Nephron progenitor cell (in vitro differentiated cells): ENCODE measurements at regions not wholly inside any gene's neighbourhood (a gene's known extent, or its start where the extent isn't known, plus 50 kb on each side); places are given as distances from the start of the nearest gene placed in this dataset.

Experiments used
- DNase-seq: peaks from one replicate; pipeline ENCODE4 v3.0.0; 2021
- H3K27ac Mint-ChIP-seq: 2 replicates; pipeline ENCODE4 v1.8.0; 2021; ENCODE audit warnings: mild to moderate bottlenecking, moderate library complexity, mixed read lengths
- H3K27me3 Mint-ChIP-seq: 2 replicates; pipeline ENCODE4 v1.8.0; 2021; ENCODE audit warnings: mild to moderate bottlenecking, low read depth, mixed read lengths; ENCODE audit not compliant: poor library complexity
- H3K36me3 Mint-ChIP-seq: 2 replicates; pipeline ENCODE4 v1.8.0; 2021; ENCODE audit warnings: low read depth, mixed read lengths
- H3K4me1 Mint-ChIP-seq: 2 replicates; pipeline ENCODE4 v1.8.0; 2021; ENCODE audit warnings: mixed read lengths
- H3K4me3 Mint-ChIP-seq: 2 replicates; pipeline ENCODE4 v1.8.0; 2021; ENCODE audit warnings: mild to moderate bottlenecking, moderate library complexity, mixed read lengths
- H3K9me3 Mint-ChIP-seq: 2 replicates; pipeline ENCODE4 v1.8.0; 2021; ENCODE audit warnings: mild to moderate bottlenecking, moderate library complexity, mixed read lengths
- TF ChIP-seq, protein P1 (sequence below): fragments of 200-600 bp; sonication (generic); IDR thresholded peaks from 2 replicates; pipeline ENCODE4 v1.5.0; 2021; ENCODE audit warnings: antibody characterized with exemption

DNA sequence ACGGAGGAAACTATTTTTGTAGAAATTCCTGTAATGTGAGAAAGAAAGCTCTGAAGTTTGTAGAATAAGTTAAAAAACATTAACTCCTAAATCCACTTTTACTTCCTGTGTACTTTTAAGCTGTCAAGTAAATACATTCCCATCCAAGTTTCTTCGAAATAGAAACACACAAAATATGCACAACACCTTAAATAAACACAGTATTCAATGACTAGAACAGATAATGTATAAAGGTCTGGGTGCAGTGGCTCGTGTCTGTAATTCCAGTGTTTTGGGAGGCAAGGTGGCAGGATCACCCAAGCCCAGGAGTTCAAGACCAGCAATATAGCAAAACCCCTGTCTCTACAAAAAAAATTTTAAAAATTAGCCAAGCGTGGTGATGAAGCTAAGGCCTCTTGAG is 121.9 kb upstream of the ODAD2 start:
- TF ChIP-seq, protein P1, sequence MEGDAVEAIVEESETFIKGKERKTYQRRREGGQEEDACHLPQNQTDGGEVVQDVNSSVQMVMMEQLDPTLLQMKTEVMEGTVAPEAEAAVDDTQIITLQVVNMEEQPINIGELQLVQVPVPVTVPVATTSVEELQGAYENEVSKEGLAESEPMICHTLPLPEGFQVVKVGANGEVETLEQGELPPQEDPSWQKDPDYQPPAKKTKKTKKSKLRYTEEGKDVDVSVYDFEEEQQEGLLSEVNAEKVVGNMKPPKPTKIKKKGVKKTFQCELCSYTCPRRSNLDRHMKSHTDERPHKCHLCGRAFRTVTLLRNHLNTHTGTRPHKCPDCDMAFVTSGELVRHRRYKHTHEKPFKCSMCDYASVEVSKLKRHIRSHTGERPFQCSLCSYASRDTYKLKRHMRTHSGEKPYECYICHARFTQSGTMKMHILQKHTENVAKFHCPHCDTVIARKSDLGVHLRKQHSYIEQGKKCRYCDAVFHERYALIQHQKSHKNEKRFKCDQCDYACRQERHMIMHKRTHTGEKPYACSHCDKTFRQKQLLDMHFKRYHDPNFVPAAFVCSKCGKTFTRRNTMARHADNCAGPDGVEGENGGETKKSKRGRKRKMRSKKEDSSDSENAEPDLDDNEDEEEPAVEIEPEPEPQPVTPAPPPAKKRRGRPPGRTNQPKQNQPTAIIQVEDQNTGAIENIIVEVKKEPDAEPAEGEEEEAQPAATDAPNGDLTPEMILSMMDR: no peak
- Mint-ChIP-seq H3K36me3 (no peaks in the 10 kb centered on the region), H3K27ac (peak overlapping the region; percentile 35), H3K4me1 (peaks cover 14% of the 10 kb centered on the region), H3K27me3 (no peaks in the 10 kb centered on the region), H3K4me3 (no peak overlapping the region), H3K9me3 (no peaks in the 10 kb centered on the region)
- DNase-seq: no peak

DNA sequence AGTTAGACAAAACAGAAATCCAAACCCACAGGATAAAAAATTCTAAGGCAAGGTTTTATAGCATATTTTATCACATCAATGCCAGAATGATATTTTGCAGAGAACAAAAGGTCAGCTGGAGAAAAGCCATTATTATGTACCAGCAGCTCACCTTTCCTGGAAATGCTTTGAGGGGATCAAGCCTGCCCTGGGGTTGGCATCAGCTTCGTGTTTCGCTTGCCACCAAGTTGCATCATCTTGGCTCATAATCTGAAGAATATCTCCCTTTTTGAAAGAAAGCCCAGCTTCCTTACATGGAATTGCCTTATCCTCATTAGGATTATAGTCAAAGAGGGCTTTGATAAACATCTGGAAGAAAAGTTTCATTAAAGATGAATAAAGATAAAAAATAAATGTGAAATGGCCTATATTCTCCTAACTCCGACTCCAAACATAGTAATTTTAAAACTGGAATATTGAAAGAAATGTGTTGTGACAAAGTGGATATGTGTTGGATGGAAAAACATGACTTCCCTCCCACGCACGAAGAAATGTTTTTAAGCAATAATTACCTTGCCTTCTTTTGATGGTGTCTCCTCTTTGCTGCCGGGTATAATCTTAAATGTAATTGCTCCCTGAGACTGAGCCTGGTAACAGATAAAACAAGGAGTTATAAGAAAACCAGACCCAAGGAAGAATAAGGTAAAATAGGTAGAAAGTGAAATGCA is 121.3 kb upstream of the ODAD2 start:
- Mint-ChIP-seq H3K9me3 (no peaks in the 10 kb centered on the region), H3K36me3 (no peaks in the 10 kb centered on the region), H3K4me1 (peaks cover 14% of the 10 kb centered on the region), H3K27me3 (no peaks in the 10 kb centered on the region), H3K27ac (peak overlapping the region; percentile 43), H3K4me3 (no peak overlapping the region)
- no peak for DNase-seq
- TF ChIP-seq, protein P1: no peak

DNA sequence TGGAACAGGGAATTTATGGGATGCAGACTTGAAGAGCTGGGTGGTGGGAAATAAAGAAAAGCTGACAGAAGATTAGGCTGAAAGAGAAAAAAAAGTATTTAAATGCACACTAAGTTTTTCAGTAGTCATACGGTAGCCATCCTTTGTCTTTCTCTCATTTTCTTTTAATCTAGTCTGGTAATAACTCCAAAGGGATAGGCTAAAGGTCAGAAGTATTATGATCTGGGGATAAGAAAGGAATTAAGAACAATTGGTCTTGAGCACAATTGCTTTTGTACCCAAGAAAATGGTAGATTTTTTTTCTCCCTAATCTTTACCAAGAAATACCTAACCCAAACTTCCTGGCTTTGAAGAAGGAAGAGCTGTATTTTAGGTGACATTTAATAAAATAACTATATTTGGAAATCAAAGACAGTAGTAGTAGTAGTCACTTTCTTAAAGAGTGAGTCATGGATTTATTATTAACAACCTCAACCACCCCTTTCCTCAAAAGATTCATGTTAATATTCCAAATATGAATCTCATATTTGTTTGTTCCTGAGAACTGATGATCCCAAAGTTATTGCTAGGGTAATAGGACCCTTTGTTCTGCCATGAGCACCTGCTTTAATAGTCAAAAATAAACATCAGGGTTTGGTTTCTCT is 120.2 kb upstream of the ODAD2 start:
- no peaks in the 10 kb centered on the region for H3K36me3 Mint-ChIP-seq
- DNase-seq: no peak
- no peak overlapping the region for H3K4me3 Mint-ChIP-seq
- peak overlapping the region; percentile 5 for H3K27ac Mint-ChIP-seq
- H3K27me3 Mint-ChIP-seq: no peaks in the 10 kb centered on the region
- H3K4me1 Mint-ChIP-seq: peaks cover 14% of the 10 kb centered on the region
- no peaks in the 10 kb centered on the region for H3K9me3 Mint-ChIP-seq
- TF ChIP-seq, protein P1: no peak

DNA sequence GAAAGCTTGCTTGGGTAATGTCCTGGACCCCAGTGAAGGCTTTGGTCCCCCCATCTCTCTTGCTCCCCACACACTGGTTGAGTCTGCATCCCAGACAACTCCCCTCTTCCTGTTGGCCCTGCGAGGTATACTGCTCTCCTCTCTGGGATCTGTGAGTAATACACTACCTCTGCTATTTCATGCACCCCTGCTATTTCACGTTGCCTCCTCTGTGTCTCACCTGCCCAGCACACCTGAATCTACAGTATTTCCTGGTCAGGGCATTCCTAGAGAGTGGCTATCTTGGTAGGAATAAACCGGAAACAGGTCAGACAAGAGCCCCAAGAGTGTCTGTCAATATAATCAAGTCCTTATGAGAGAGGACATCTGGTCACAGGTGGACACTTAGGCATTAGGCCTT is 114.3 kb upstream of the ODAD2 start:
- TF ChIP-seq, protein P1: no peak
- Mint-ChIP-seq H3K27me3 (no peaks in the 10 kb centered on the region), H3K4me3 (no peak overlapping the region), H3K4me1 (no peaks in the 10 kb centered on the region), H3K9me3 (no peaks in the 10 kb centered on the region), H3K36me3 (no peaks in the 10 kb centered on the region), H3K27ac (no peak overlapping the region)
- no peak for DNase-seq

DNA sequence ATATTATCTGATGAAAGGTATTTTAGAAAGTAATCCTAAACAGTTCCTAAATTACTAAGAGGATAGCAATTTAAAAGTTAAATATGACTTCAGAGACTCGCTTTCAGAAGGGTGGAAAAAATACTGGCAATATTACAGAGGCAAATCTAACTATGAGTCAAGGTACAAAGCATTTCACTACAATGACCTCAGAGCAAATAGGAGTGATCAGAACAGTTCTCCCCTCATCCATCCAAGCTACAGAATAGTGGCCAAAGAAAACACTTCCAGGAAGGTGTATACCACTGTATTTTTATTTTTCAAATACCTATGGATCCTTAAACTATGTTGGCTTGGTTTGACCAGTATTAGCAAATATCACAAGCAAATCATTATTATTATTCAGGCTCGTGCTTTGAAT is 112.8 kb upstream of the ODAD2 start:
- Mint-ChIP-seq H3K27ac (no peak overlapping the region), H3K9me3 (no peaks in the 10 kb centered on the region), H3K27me3 (no peaks in the 10 kb centered on the region), H3K36me3 (no peaks in the 10 kb centered on the region), H3K4me1 (no peaks in the 10 kb centered on the region), H3K4me3 (no peak overlapping the region)
- DNase-seq: no peak
- TF ChIP-seq, protein P1: no peak

DNA sequence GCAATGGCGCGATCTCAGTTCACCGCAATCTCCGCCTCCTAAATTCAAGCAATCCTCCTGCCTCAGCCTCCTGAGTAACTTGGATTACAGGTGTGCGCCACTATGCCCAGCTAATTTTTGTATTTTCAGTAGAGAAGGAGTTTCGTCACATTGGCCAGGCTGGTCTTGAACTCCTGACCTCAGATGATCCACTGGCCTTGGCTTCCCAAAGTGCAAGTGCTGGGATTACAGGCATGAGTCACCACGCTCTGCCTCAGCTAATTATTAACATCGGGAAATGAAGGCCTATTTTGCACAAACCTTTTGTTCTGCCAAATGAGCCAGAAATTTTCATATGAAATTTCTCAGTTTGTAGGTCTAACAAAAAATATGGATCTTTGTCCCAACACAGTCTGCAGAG is 106.7 kb upstream of the ODAD2 start:
- TF ChIP-seq, protein P1: no peak
- Mint-ChIP-seq H3K36me3 (no peaks in the 10 kb centered on the region), H3K27ac (no peak overlapping the region), H3K4me3 (no peak overlapping the region), H3K9me3 (no peaks in the 10 kb centered on the region), H3K4me1 (no peaks in the 10 kb centered on the region), H3K27me3 (no peaks in the 10 kb centered on the region)
- no peak for DNase-seq
